SK-N-SH treated with all-trans-retinoic acid at 6 μM for 48 hours (cell line): ENCODE measurements at regions not wholly inside any gene's neighbourhood (a gene's known extent, or its start where the extent isn't known, plus 50 kb on each side); places are given as distances from the start of the nearest gene placed in this dataset.

Experiments used
- PATZ1 ChIP-seq: fragments of 250-450 bp; sonication (Bioruptor Pico); IDR thresholded peaks from 2 replicates; pipeline ENCODE4 v1.8.0; 2020; ENCODE audit warnings: mild to moderate bottlenecking, moderate library complexity, borderline replicate concordance
- SNAI2 ChIP-seq: fragments of 250-450 bp; sonication (Bioruptor Pico); IDR thresholded peaks from 2 replicates; pipeline ENCODE4 v1.5.0; 2020; ENCODE audit warnings: mild to moderate bottlenecking, moderate library complexity
- ZNF565 ChIP-seq: fragments of 450-650 bp; formaldehyde crosslinking; conservative IDR thresholded peaks from 2 replicates; pipeline ENCODE4 v1.5.0; 2020; ENCODE audit warnings: low read depth, mild to moderate bottlenecking, moderate library complexity

DNA sequence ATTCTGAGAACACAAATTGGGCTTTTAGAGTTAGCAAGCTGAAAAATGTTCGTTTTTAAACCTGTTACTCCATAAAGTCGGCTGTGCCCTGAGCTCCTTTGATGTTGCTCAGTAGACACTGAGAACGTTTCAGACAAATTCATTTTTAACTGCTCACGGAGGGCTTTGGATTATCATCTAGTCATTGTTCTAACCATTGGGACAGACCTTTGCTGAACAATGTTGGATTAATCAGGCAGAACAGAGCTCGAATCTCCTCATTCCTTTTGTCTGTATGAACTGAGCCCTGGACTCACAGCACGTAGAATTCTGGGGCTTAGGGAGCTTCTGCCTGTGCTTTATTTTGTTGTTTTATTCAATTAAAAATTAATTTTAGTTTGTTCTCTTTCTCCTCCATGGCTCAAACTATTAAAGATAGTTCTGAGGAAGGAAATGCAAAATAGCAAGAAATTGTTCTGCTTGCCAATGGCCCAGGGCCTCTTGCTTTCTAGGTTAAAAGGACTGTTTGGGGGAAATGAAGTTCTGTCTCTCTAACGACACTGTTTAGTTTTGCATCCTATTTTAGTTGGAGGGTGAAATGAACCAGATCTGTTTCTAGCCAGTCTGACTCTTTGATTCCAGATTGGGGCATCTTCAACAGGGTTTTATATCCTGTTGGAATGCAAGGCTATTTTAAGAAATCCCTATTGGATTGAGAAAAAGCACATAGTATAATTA is 114.7 kb upstream of the CXCR4 start:
- TF ChIP-seq PATZ1 (no peak), SNAI2 (no peak), ZNF565 (CRISPR knock-in tag) (no peak)
